HEK293 (cell line): ENCODE measurements at regions not wholly inside any gene's neighbourhood (a gene's known extent, or its start where the extent isn't known, plus 50 kb on each side); places are given as distances from the start of the nearest gene placed in this dataset.

Experiments
- CTCF ChIA-PET: fragments of 350-600 bp; formaldehyde crosslinking; extraction: SDS; loops from one replicate; lab custom pipeline; 2021; ENCODE audit warnings: antibody characterized with exemption; lab: Yijun Ruan, JAX
- POLR2A ChIA-PET: fragments of 300-600 bp; formaldehyde crosslinking; extraction: SDS; loops from one replicate; lab custom pipeline; 2020; ENCODE audit warnings: antibody characterized with exemption, inconsistent platforms; lab: Yijun Ruan, JAX
- H3K27ac ChIP-seq: fragments of 200-500 bp; sonication (Bioruptor generic); 2 replicates; pipeline ENCODE4 v1.5.1; 2014; ENCODE audit warnings: low read depth, low read length, control low read depth, inconsistent platforms; ENCODE audit errors: extremely low read depth
- H3K36me3 ChIP-seq, 2 experiments: fragments of 200-500 bp in 1 of 2; sonication (Bioruptor generic) in 1 of 2; 1 replicate in 1 of 2; 2 replicates in 1 of 2; pipeline ENCODE4 v1.5.1; 2014 to 2017; ENCODE audit warnings: inconsistent platforms in 2 of 2, low read length in 2 of 2; ENCODE audit not compliant: control insufficient read depth in 2 of 2, insufficient read depth in 1 of 2
- H3K4me1 ChIP-seq: fragments of 200-500 bp; sonication (Bioruptor generic); 2 replicates; pipeline ENCODE4 v1.5.1; 2014; ENCODE audit warnings: mild to moderate bottlenecking, low read length, inconsistent platforms; ENCODE audit not compliant: control insufficient read depth, insufficient read depth
- H3K4me3 ChIP-seq: 2 replicates; pipeline ENCODE4 v1.5.1; 2011; ENCODE audit warnings: low read depth, mild to moderate bottlenecking, control low read depth, low read length, moderate library complexity
- H3K9me3 ChIP-seq: fragments of 200-500 bp; sonication (Bioruptor generic); 2 replicates; pipeline ENCODE4 v1.5.1; 2014; ENCODE audit warnings: low read depth, low read length, inconsistent platforms; ENCODE audit not compliant: control insufficient read depth, insufficient read depth
- ELK4 ChIP-seq: IDR thresholded peaks from 2 replicates; pipeline ENCODE4 v1.6.1; 2011; ENCODE audit warnings: mild to moderate bottlenecking, low read depth, low read length, borderline replicate concordance
- GFI1B ChIP-seq: fragments of 450-650 bp; formaldehyde crosslinking; IDR thresholded peaks from 2 replicates; pipeline ENCODE4 v1.5.1; 2016; ENCODE audit warnings: missing biosample characterization, missing genetic modification characterization
- PATZ1 ChIP-seq: fragments of 450-650 bp; formaldehyde crosslinking; IDR thresholded peaks from 2 replicates; pipeline ENCODE4 v1.5.1; 2016; ENCODE audit warnings: missing biosample characterization, missing genetic modification characterization
- PRDM4 ChIP-seq: fragments of 450-650 bp; formaldehyde crosslinking; IDR thresholded peaks from 2 replicates; pipeline ENCODE4 v1.5.1; 2017; ENCODE audit warnings: missing biosample characterization, missing genetic modification characterization
- TSHZ1 ChIP-seq: fragments of 450-650 bp; formaldehyde crosslinking; IDR thresholded peaks from 2 replicates; pipeline ENCODE4 v1.5.1; 2016; ENCODE audit warnings: missing biosample characterization, missing genetic modification characterization, borderline replicate concordance
- WT1 ChIP-seq: fragments of 450-650 bp; formaldehyde crosslinking; IDR thresholded peaks from 2 replicates; pipeline ENCODE4 v1.5.1; 2016; ENCODE audit warnings: missing biosample characterization, missing genetic modification characterization
- ZNF202 ChIP-seq: fragments of 450-650 bp; formaldehyde crosslinking; IDR thresholded peaks from 2 replicates; pipeline ENCODE4 v1.5.1; 2016; ENCODE audit warnings: missing biosample characterization, missing genetic modification characterization, borderline replicate concordance
- ZNF221 ChIP-seq: fragments of 450-650 bp; formaldehyde crosslinking; IDR thresholded peaks from 2 replicates; pipeline ENCODE4 v1.5.1; 2017; ENCODE audit warnings: missing biosample characterization, missing genetic modification characterization, borderline replicate concordance
- ZNF223 ChIP-seq: fragments of 450-650 bp; formaldehyde crosslinking; IDR thresholded peaks from 2 replicates; pipeline ENCODE4 v1.5.1; 2016; ENCODE audit warnings: missing biosample characterization, missing genetic modification characterization
- ZNF324 ChIP-seq: fragments of 450-650 bp; formaldehyde crosslinking; IDR thresholded peaks from 2 replicates; pipeline ENCODE4 v1.5.1; 2016; ENCODE audit warnings: missing biosample characterization, missing genetic modification characterization
- ZNF391 ChIP-seq: fragments of 450-650 bp; formaldehyde crosslinking; IDR thresholded peaks from 2 replicates; pipeline ENCODE4 v1.5.1; 2016; ENCODE audit warnings: low read depth, missing biosample characterization, missing genetic modification characterization, borderline replicate concordance
- ZNF610 ChIP-seq: fragments of 450-650 bp; formaldehyde crosslinking; IDR thresholded peaks from 2 replicates; pipeline ENCODE4 v1.5.1; 2016; ENCODE audit warnings: missing biosample characterization, missing genetic modification characterization, borderline replicate concordance
- ZNF670 ChIP-seq: fragments of 450-650 bp; formaldehyde crosslinking; IDR thresholded peaks from 2 replicates; pipeline ENCODE4 v1.5.1; 2016; ENCODE audit warnings: missing biosample characterization, missing genetic modification characterization, low read depth
- ZNF677 ChIP-seq: fragments of 450-650 bp; IDR thresholded peaks from 2 replicates; pipeline ENCODE4 v1.5.0; 2018; ENCODE audit warnings: missing biosample characterization, mild to moderate bottlenecking, missing genetic modification characterization, moderate library complexity
- ZNF76 ChIP-seq: fragments of 450-650 bp; formaldehyde crosslinking; IDR thresholded peaks from 2 replicates; pipeline ENCODE4; 2016; ENCODE audit warnings: low read depth, missing biosample characterization, missing genetic modification characterization, borderline replicate concordance
- ZNF837 ChIP-seq: fragments of 450-650 bp; formaldehyde crosslinking; IDR thresholded peaks from 2 replicates; pipeline ENCODE4 v1.5.1; 2016; ENCODE audit warnings: missing biosample characterization, missing genetic modification characterization

GRCh38 chr18:42360716-42361115 lies 405.7 kb downstream of the PIK3C3 start (continued):
- no peak for TF ChIP-seq PRDM4 (tag by site-specific recombination)

GRCh38 chr18:42363446-42364441 lies 408.7 kb downstream of the PIK3C3 start:
- ChIA-PET POLR2A (no interaction called here), CTCF (interaction anchor here (1.1 kb wide), 1 partner anchor 65 kb away, joined by 3 read pairs; no protein-coding TSS in a partner anchor)
- TF ChIP-seq ZNF324 (tag by site-specific recombination): no peak
- no peak for TF ChIP-seq ZNF610 (tag by site-specific recombination)
- TF ChIP-seq WT1 (tag by site-specific recombination): no peak
- no peak for TF ChIP-seq TSHZ1 (tag by site-specific recombination)
- no peak for TF ChIP-seq ZNF221 (tag by site-specific recombination)
- no peak for TF ChIP-seq ZNF223
- TF ChIP-seq ZNF677: no peak
- no peak for TF ChIP-seq ELK4
- TF ChIP-seq ZNF391 (tag by site-specific recombination): no peak
- TF ChIP-seq GFI1B (tag by site-specific recombination): no peak
- no peak for TF ChIP-seq ZNF202
- TF ChIP-seq ZNF76 (tag by site-specific recombination): no peak
- no peak for TF ChIP-seq ZNF670 (tag by site-specific recombination)
- TF ChIP-seq PATZ1 (tag by site-specific recombination): no peak
- no peak for TF ChIP-seq ZNF837 (tag by site-specific recombination)
- H3K27ac ChIP-seq: no peak overlapping the region
- no peaks in the 10 kb centered on the region for H3K4me1 ChIP-seq
- no peak overlapping the region for H3K4me3 ChIP-seq
- H3K9me3 ChIP-seq: no peaks in the 10 kb centered on the region
- H3K36me3 ChIP-seq: no peaks in the 10 kb centered on the region
